SH-SY5Y (cell line): ENCODE measurements at regions not wholly inside any gene's neighbourhood (a gene's known extent, or its start where the extent isn't known, plus 50 kb on each side); places are given as distances from the start of the nearest gene placed in this dataset.

ENCODE experiments used
- GATA2 ChIP-seq: IDR thresholded peaks from 2 replicates; pipeline ENCODE4 v1.6.1; 2011; ENCODE audit warnings: mild to moderate bottlenecking, low read depth, low read length
- GATA3 ChIP-seq: IDR thresholded peaks from 2 replicates; pipeline ENCODE4 v1.6.1; 2011; ENCODE audit warnings: low read depth, mild to moderate bottlenecking, low read length, moderate library complexity

- no peak for TF ChIP-seq GATA3
- no peak for TF ChIP-seq GATA2
Measured at GRCh38 chr18:40096675-40097074, 1858.4 kb upstream of the PIK3C3 start.

- TF ChIP-seq GATA2 (no peak), GATA3 (no peak)
Measured at GRCh38 chr18:40094441-40094840, 1860.6 kb upstream of the PIK3C3 start.

DNA sequence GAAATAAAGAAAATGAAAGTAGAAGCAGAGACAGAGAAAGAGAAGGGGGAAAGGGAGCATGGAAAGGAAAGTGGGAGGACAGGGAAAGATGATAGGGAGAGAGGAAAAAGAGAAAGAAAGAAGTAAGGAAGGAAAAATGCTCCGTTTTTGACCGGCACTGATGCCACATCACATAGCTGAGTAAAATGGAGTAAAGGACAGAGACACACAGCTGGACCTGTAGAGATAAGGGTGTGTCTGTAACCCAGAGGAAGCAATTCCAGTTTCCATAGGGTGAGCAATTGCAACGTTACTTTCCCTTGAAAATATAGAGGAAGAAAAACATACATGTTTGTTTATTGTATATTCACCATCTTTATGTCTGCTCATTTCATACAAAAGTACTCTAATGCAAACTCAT, 1866.9 kb upstream of the PIK3C3 start:
- TF ChIP-seq GATA2 (no peak), GATA3 (no peak)

DNA sequence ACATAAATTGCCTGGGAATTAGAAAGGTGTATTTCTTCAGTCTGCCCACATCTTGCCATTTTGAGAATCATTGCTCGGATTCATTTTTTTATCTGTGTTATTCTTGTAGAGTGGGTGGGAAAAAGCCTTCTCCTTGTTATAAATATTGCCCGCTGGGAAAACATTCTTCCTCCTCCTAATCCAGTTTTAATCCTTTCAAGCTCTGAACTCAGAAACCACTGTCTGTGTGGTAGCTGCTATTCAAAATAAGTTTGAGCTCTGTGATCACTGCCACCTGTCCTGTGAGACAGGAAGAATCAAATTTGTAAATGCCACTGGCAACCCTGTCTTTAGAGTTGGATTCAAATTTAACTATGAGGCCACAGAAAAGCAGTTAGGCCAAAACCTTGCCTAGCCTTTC, 1875.2 kb upstream of the PIK3C3 start:
- no peak for TF ChIP-seq GATA3
- no peak for TF ChIP-seq GATA2

- TF ChIP-seq GATA2 (no peak), GATA3 (no peak)
Measured at GRCh38 chr18:40075616-40076015, 1879.4 kb upstream of the PIK3C3 start.

- no peak for TF ChIP-seq GATA3
- TF ChIP-seq GATA2 = no peak
Measured at GRCh38 chr18:40072761-40073160, 1882.3 kb upstream of the PIK3C3 start.

DNA sequence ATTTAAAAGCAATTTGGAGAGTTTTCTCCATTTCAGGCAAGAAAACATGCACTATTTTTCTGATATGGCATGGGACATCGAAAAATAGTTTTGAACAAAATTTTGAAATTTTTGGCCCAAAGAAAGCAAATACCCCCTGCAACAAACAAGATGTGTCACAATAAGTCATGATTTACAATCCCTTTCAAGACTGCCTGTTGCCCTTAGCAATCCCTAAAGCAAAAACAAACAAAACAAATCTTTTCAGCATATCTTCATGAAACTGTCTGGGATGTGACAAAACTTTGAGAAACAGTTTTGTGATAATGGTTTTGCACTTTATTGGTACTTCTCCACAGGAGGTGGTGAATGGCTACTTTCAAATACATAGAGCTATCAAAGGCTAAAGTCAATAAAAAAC, 1888.7 kb upstream of the PIK3C3 start:
- no peak for TF ChIP-seq GATA2
- TF ChIP-seq GATA3 = no peak

- TF ChIP-seq GATA2 (no peak), GATA3 (no peak)
Measured at GRCh38 chr18:40063488-40063887, 1891.5 kb upstream of the PIK3C3 start.

DNA sequence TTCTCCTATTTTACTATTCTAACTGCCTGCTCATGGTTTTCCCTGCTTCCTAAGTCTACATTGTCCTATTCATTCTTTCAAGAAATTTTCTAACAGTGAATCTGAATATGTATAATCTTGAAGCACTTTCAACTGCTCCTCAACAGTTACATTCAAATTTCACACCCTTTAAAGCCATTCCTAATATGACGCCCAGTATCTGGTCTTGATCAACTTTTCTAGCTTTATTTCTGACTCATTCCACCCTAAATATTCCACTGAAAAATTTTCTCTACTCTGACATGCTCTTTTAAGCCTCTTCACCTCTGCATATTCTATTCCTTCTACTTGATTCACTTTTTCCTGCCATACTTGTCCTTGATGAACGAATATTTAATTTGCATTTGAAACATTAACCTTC, 1893.9 kb upstream of the PIK3C3 start:
- TF ChIP-seq GATA2 (no peak), GATA3 (no peak)

DNA sequence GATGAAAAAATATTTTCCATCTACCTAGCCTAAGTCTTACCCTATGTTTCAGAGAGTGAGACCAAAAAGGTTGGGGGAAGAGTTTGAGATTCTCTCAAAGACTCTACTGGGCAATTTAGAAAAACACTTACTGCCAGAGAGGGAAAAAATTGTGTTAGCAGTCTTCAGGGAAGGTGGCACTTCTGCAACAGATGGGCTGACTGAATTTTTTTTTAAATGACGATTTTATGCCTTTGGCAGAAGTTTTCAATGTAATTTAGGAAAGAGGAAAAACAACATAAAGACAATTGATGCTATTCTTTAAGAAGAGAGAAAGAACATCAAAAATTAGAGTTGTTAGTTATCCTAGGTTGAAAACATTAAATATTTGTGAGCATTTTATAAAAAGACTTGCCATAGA, 1894.5 kb upstream of the PIK3C3 start:
- TF ChIP-seq GATA2 = no peak
- TF ChIP-seq GATA3 = no peak

DNA sequence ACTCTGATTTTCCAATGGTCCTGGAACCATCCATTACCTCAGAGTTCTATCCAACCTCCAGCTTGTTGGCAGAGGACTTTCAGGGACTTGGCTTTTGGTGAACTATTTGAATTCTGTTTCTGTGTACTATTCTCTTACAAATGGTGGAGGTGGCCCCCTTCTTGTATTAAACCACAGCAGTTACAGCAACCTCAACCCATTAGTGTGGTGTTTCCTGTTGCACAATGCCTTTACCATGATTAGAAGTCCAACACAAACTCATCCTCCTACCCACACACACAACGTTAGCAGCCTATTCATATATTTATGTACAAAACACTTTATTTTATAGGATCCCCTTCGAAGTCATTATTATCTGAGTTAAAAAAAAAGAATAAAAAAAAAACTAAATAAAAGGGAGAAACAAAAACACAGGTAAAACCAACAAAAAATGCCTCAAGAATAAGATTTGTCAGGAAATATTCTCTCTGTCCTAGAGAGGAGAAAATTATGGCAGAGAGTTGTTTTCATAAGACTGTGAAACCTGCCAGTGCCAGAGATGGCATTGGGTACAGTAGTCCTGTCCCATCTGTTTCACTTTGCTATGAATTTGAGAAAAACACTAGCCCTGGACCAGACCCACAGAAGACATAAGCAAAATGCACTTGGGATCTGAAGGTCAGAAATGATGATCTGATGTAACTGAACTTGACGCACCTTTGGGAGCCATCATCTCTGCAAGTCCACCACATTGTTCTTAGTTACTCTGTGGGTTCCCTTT, 1896.0 kb upstream of the PIK3C3 start:
- no peak for TF ChIP-seq GATA2

DNA sequence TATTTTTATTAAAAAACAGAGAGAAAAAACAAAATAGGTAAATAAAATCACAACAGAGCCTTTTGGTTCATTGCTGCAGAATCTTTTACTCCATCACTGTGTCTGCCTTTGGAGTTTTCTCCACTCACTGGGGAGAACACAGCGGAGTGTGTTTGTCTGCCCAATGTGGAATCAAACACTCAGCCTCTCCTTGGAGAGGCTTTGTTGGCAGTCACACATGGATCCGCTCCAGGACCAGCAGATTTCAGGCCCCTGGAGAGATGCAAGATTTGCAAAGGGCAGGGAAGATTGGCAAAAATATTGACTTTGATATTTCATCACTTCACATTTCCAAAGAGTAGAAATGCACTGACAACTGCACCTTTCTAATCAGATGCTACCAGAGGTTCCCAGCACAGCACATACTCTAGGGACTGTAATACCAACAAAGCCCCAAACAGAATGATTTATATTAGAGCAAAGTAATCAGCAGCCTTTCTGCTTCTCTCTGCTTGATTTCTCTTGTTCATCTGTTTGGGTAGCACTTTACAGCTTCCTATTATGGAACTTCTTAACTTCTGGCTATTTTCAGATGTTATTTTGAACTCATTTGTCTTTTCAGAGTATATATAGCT, 1898.8 kb upstream of the PIK3C3 start:
- TF ChIP-seq GATA2 = no peak
- TF ChIP-seq GATA3 = no peak

- TF ChIP-seq GATA2 (no peak), GATA3 (no peak)
Measured at GRCh38 chr18:40055262-40055661, 1899.8 kb upstream of the PIK3C3 start.

DNA sequence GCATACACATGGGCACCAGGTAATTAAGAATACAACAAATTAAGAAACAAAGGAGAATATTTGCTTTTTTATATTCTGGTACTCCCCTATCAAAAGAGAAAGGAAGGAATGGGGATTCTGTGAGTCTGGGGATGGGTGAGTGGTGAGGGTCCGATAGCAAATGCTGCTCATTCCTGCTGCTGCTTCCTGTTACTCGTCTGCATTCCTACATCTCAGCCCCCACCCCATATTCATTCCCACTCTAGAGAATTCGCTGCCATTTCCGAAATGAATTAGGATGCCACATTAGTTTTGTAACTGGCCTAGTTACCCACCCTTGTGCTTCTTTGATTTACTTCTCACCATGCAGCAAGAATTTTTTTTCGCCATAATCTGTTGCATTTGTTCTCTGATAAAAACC, 1905.3 kb upstream of the PIK3C3 start:
- no peak for TF ChIP-seq GATA3
- no peak for TF ChIP-seq GATA2

GRCh38 chr18:40048886-40049650, 1906.0 kb upstream of the PIK3C3 start:
- TF ChIP-seq GATA2 = peak; percentile 60; the same call in 1 of the 2 replicates
- peak; percentile 39; the same call in 1 of the 2 replicates for TF ChIP-seq GATA3
